ENCODE measurements at regions not wholly inside any gene's neighbourhood (a gene's known extent, or its start where the extent isn't known, plus 50 kb on each side); places are given as distances from the start of the nearest gene placed in this dataset.

GRCh38 chr4:104743215-104743653 lies 248.5 kb upstream of the CXXC4 start (continued):
- TF ChIP-seq TSHZ2 (CRISPR knock-in tag; IDR thresholded peaks at IDR 0.05) (no peak), ZNF70 (CRISPR knock-in tag; IDR thresholded peaks at IDR 0.05) (no peak), CSDC2 (CRISPR knock-in tag; IDR thresholded peaks at IDR 0.05) (no peak), ZNF8 (CRISPR knock-in tag; IDR thresholded peaks at IDR 0.05) (no peak), RARB (CRISPR knock-in tag; IDR thresholded peaks at IDR 0.05) (no peak), POU6F1 (CRISPR knock-in tag; IDR thresholded peaks at IDR 0.05; ENCODE audit: borderline replicate concordance, low read depth) (no peak), SNAI2 (CRISPR knock-in tag; IDR thresholded peaks at IDR 0.05) (no peak), ZC3H10 (CRISPR knock-in tag; IDR thresholded peaks at IDR 0.05) (no peak), ZFP3 (CRISPR knock-in tag; IDR thresholded peaks at IDR 0.05) (no peak)

- TF ChIP-seq ISL1 (CRISPR knock-in tag; IDR thresholded peaks at IDR 0.05) = no peak
- TF ChIP-seq ESRRG (CRISPR knock-in tag; IDR thresholded peaks at IDR 0.05) = no peak
- no peak for TF ChIP-seq ZNF565 (CRISPR knock-in tag; conservative IDR thresholded peaks at IDR 0.05; ENCODE audit: low read depth)
- ATAC-seq = no peak
Observed at GRCh38 chr4:104747635-104748034, 252.9 kb upstream of the CXXC4 start.

GRCh38 chr4:104749062-104749461 lies 254.4 kb upstream of the CXXC4 start:
- TF ChIP-seq ZNF8 (CRISPR knock-in tag; IDR thresholded peaks at IDR 0.05) = no peak
- no peak for TF ChIP-seq SNAI2 (CRISPR knock-in tag; IDR thresholded peaks at IDR 0.05)
- TF ChIP-seq TSHZ2 (CRISPR knock-in tag; IDR thresholded peaks at IDR 0.05) = no peak
- TF ChIP-seq GLIS3 (CRISPR knock-in tag; IDR thresholded peaks at IDR 0.05) = no peak
- TF ChIP-seq TCF4 (CRISPR knock-in tag; IDR thresholded peaks at IDR 0.05; ENCODE audit: borderline replicate concordance) = no peak
- TF ChIP-seq ARNTL (CRISPR knock-in tag; IDR thresholded peaks at IDR 0.05; ENCODE audit: borderline replicate concordance, low read depth) = no peak
- TF ChIP-seq RARB (CRISPR knock-in tag; IDR thresholded peaks at IDR 0.05) = no peak
- TF ChIP-seq ZNF70 (CRISPR knock-in tag; IDR thresholded peaks at IDR 0.05) = no peak
- ATAC-seq = no peak

GRCh38 chr4:104750008-104750407 lies 255.3 kb upstream of the CXXC4 start:
- TF ChIP-seq BACH2 (CRISPR knock-in tag; IDR thresholded peaks at IDR 0.05; ENCODE audit: borderline replicate concordance) = no peak
- TF ChIP-seq RARB (CRISPR knock-in tag; IDR thresholded peaks at IDR 0.05) = no peak
- no peak for TF ChIP-seq TOX (CRISPR knock-in tag; IDR thresholded peaks at IDR 0.05; ENCODE audit: borderline replicate concordance)
- no peak for TF ChIP-seq ZC3H10 (CRISPR knock-in tag; IDR thresholded peaks at IDR 0.05)
- TF ChIP-seq SNAI2 (CRISPR knock-in tag; IDR thresholded peaks at IDR 0.05) = no peak
- no peak for TF ChIP-seq GLIS3 (CRISPR knock-in tag; IDR thresholded peaks at IDR 0.05)
- TF ChIP-seq ESRRG (CRISPR knock-in tag; IDR thresholded peaks at IDR 0.05) = no peak
- no peak for TF ChIP-seq POU6F1 (CRISPR knock-in tag; IDR thresholded peaks at IDR 0.05; ENCODE audit: borderline replicate concordance, low read depth)
- no peak for TF ChIP-seq TCF4 (CRISPR knock-in tag; IDR thresholded peaks at IDR 0.05; ENCODE audit: borderline replicate concordance)
- no peak for TF ChIP-seq OSR1 (CRISPR knock-in tag; IDR thresholded peaks at IDR 0.05)
- TF ChIP-seq ZFP30 (CRISPR knock-in tag; IDR thresholded peaks at IDR 0.05) = no peak
- TF ChIP-seq ZFP3 (CRISPR knock-in tag; IDR thresholded peaks at IDR 0.05) = no peak
- TF ChIP-seq PPARA (CRISPR knock-in tag; IDR thresholded peaks at IDR 0.05; ENCODE audit: borderline replicate concordance) = no peak
- TF ChIP-seq PATZ1 (CRISPR knock-in tag; IDR thresholded peaks at IDR 0.05; ENCODE audit: borderline replicate concordance) = no peak
- no peak for TF ChIP-seq CSRNP3 (CRISPR knock-in tag; IDR thresholded peaks at IDR 0.05)
- TF ChIP-seq ARNTL (CRISPR knock-in tag; IDR thresholded peaks at IDR 0.05; ENCODE audit: borderline replicate concordance, low read depth) = no peak

More at GRCh38 chr4:104750008-104750407, 255.3 kb upstream of the CXXC4 start:
- no peak for ATAC-seq

All from SK-N-SH treated with all-trans-retinoic acid at 6 μM for 48 hours (cell line).